Posterior vena cava (tissue), 2 donors: ENCODE measurements at regions not wholly inside any gene's neighbourhood (a gene's known extent, or its start where the extent isn't known, plus 50 kb on each side); places are given as distances from the start of the nearest gene placed in this dataset.

Source experiments
- DNase-seq: peaks from one replicate; pipeline ENCODE4 v3.0.0-alpha.2; 2020; ENCODE audit warnings: low spot score
- intact Hi-C, 2 donors: fragments of 100-400 bp; cut with DNase I; formaldehyde crosslinking; loops; one replicate each; pipeline versions ENCODE4 v1.14.1 to v1.14.2; 2022 to 2023
- donor health status: DM: yes; HTN: yes; CAD: no.
- donor health status: DM: yes; HTN: yes; CAD: no.

DNA sequence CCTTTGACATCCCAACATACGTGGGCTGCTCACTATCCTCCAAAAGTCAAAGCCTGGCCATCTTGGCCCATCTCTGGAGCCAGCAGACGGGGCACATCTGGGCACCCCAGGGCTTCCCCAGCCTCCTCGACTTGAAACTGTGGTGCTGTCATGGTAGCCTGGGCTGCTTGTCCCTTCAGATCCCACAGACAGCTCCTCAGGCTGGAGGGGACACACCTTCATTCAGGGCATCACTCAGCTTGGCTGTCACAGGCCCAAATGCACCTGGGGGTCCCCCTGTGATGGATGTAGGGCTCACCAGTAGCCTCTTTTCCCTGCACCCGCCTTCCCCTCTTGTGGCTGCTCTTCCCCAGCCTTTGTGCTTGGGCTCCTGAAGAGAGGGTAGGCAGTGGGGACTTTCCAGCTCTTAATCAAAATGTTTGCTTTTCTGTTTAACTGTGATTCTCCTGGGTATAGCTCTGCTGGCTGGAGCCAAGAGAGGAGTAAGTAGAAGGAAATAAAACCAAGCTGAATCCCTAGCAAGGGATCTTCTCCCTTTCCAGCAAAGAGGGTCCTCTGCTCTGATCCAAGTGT, 92.3 kb downstream of the GYPC start:
- DNase-seq, result no peak
- intact Hi-C loops, result no loop called here

GRCh38 chr2:126748929-126749518, 93.1 kb downstream of the GYPC start:
- no peak for DNase-seq
- intact Hi-C loops, result no loop called here

DNA sequence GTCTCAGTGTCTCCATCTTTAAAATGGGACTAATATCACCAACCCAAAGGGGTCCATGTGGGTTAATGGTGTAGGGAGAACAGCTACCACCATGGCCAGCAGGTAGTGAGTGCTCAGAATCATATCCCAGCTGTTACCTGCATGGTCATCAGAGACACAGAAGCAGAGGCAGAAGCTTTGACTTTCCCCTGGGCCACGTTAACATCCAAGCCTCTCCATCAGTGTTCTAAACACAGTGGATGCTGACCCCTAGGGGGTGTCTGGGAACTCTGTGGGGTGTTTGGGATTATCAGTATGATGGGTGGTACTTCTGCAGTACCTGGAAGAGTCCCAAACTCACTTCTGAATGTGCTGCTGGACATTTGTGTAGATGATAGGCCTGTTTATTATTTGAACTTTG, 93.6 kb downstream of the GYPC start:
- intact Hi-C loops, result no loop called here
- no peak for DNase-seq

DNA sequence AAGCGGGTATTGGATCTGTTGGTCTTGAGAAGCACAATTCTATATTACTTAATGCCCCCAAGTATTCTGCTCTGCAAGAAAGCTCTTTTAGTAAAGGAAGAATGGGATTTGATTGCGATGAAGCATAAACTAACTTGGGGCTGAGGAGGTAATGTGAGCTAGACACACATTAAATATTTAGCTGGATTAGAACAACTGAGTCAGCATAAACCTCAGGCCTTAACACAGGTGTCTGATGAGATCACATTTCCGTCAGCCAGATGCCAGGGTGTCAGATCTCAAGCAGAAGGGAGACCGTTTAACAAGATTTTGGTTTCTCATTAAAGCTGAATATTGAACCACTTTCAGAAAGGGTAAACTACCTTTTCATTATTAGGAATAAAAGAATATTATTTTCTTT, 94.5 kb downstream of the GYPC start:
- intact Hi-C loops, result no loop called here
- no peak for DNase-seq

GRCh38 chr2:126751477-126751876, 95.5 kb downstream of the GYPC start:
- DNase-seq, result no peak
- intact Hi-C loops, result no loop called here

GRCh38 chr2:126752876-126753275, 96.9 kb downstream of the GYPC start:
- DNase-seq, result no peak
- intact Hi-C loops, result no loop called here

DNA sequence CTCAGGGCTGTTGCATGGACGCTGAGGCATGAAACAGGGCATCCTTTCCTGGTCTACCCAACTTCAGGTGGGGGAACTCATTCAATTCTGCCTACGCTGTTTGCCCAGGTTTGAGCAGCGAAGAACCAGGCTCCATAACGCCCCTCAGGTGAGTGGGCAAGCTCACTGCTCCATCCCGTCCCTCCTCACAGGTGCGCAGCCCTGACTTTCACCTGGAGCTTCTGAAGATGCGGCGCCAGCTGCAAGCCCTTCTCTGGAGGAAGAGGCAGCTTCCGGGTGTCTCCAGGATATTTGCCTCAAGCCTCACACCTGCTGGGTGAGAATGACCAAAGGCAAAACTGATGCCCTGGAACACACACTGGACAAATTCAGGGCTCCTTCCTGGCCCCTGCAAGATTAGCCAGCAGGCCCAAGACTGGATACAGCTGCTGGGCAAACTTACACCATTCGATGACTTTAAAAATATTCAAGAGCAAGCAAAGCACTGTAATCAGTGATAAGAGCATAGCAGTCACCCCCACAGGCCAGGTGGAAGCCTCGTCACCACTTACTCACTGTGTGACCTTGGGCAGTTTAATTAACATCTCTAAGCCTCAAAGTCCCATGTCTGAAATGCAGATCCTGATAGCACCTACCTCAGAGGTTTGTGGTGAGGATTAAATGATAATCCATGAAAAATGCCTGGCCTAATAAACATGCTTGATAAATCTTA, 97.7 kb downstream of the GYPC start:
- DNase-seq, result no peak
- intact Hi-C loops, result no loop called here

DNA sequence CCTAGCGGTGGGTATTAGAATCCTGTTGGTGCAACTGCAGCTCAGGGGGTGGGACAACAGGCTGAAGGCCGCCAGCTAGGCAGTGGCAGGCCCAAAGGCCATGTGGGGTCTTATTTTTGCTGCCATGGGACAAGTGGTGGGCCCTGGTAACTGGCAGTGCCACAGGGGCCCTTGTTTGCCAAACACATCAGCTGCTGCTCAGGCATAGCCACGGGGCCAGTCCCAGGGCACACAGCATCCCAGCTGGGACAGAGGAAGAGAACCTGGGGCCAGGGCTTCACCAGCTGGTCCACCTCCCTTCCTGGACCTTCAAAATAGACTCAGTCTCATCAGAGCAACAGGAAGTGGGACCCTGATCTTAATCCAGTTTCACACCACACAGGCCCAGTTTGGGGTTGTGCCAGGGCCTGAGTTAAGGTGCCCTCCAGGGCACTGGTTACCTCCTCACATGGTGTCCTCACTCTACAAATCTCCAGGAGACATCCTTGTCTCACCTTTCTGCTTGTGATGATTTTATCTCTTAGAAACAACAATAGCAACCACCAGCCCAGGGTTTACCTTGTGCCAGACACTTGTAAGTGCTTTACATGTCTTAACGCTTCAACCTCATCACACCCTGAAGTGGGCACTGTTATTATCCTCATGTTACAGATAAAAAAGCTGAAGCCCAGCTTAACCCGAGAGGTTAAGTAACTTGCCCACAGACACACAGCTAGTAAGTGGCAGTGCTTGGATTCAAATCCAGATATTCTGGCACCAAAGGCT, 98.5 kb downstream of the GYPC start:
- intact Hi-C loops, result no loop called here
- no peak for DNase-seq

DNA sequence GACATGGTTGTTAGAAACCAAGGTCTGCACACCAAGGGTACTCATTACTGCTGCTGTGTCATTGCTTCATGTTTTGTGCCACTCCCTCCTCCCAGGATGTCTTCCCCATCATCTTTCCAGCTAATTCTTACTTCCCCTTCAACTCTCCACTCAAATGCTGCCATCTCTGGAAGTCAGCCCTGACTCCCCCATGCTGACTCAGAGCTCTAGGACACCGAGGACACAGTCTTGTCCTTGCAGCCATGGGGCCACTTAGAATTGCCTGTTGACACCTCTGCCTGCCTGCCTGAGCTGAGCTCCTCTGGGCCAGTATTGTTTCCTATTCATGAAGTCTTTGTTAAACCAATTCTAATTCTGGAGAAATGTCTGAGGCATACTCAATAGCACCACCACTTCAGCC, 100.2 kb downstream of the GYPC start:
- intact Hi-C loops, result no loop called here
- no peak for DNase-seq

- intact Hi-C loops, result no loop called here
Observed at GRCh38 chr2:126761256-126761980, 105.5 kb downstream of the GYPC start.

DNA sequence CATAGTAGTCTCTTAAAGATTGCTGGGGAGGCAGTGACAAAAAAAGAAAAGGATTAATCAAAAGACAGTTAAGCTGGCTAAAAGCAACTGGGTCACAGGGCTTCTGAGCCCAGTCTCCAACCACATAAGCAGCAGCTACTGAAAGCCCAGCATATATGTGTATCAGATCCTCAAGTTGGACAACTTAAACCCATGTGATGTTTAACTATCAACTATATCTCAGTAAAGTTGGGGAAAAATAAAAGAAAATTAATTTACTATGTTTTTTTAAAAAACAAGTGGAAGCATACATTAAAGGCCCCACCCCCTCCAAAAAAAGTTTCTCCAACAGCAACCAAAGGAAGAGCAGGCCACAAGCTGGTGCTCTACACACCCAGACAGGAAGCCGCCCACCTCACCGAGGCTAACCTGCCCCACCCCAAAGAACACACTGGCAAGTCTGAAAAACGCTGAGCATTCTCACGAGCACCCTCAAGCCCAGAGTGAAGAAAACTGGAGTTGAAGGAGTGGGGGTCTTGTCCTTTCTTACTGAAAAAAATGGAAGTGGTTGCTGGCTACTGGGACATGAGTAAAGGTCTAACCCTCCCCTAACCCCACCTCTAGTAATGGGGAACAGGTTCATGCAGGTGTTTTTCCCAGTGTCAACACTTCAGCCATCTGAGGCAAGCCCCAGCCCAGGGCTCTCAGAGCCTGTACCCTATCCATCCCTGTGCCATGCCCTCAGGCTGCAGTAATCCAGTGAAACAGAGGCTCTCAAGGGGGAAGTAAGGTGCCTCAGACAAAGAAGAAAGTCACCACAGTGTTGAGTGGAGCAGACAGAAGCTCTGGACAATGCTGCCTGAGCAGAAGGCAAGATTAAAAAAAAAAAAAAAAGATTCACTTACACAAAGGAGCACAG, 106.3 kb downstream of the GYPC start:
- no peak for DNase-seq
- intact Hi-C loops, result no loop called here

More at GRCh38 chr2:126761256-126761980, 105.5 kb downstream of the GYPC start:
- DNase-seq, result no peak

GRCh38 chr2:126764686-126765265, 108.8 kb downstream of the GYPC start:
- intact Hi-C loops, result loop anchor here in 1 of 2 donors (5.0 kb wide), 1 partner anchor 712 kb away; no protein-coding TSS in a partner anchor
- no peak for DNase-seq

DNA sequence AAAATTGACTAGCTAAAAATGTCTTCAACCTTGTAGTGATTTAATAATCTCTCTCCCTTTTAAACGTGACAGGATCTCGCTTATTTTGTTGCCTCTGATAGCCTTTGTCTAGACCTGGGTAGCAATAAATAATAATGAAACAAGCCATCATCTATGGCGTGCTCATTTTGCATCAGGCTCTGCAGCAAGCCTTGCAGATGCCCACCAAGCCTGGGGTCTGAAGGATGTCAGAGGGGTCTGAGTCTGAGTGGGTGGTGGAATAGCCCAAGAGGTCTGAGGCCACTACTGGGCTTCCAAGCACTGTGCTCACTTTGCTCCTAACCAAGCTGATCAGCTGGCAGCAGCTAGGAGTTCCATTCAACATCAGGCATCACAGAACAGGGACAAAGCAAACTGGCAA, 109.4 kb downstream of the GYPC start:
- intact Hi-C loops, result loop anchor here in 1 of 2 donors (5.0 kb wide), 1 partner anchor 713 kb away; no protein-coding TSS in a partner anchor
- DNase-seq, result peak; percentile 30

- intact Hi-C loops, result loop anchor here in 1 of 2 donors (5.0 kb wide), 1 partner anchor 714 kb away; no protein-coding TSS in a partner anchor
- DNase-seq, result peak; percentile 28
Observed at GRCh38 chr2:126766295-126766968, 110.5 kb downstream of the GYPC start.

DNA sequence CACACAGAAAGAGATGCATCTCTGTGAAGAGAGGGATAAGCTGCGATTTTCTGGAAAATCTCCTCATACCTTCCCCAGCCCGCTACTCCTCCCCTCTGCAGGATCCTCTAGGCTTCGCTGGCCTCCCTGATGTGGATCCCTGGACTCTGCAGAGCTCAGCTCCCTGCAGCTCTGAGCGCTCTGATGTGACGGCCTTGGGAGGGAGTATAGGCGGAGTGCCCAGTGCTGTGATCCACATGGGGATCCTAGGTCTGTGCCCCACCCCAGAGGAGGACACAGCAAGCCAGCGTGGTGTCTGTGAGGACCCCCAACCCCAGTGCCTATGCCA, 111.0 kb downstream of the GYPC start:
- intact Hi-C loops, result loop anchor here in 1 of 2 donors (5.0 kb wide), 1 partner anchor 715 kb away; no protein-coding TSS in a partner anchor
- peak; percentile 37 for DNase-seq

DNA sequence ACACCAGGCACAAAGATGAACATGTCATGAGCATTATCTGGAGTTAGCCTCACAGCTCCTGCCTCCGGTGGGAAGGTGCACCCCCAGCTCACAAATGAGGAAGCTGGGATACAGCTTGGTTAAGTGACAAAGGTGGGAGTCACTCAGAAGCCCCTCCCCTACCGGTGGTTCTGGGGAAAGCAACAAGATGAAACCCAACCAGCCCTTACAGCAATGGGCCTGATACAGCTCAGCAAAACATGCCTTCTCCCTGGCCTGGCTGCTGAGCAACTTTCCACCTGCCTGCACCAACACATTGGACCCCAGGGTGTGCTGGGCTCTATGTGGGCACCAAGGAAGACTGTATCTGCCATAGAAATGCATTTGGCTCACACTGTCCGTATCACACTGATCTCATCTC, 113.2 kb downstream of the GYPC start:
- DNase-seq, result peak; percentile 24
- intact Hi-C loops, result loop anchor here in 1 of 2 donors (5.0 kb wide), 1 partner anchor 717 kb away; no protein-coding TSS in a partner anchor

- DNase-seq, result peak; percentile 51
- intact Hi-C loops, result no loop called here
Observed at GRCh38 chr2:126770466-126770865, 114.5 kb downstream of the GYPC start.
